LNCaP clone FGC (cell line): ENCODE measurements at regions not wholly inside any gene's neighbourhood (a gene's known extent, or its start where the extent isn't known, plus 50 kb on each side); places are given as distances from the start of the nearest gene placed in this dataset.

ENCODE experiments used
- DNase-seq: peaks from one replicate; pipeline ENCODE4 v3.0.0-alpha.2; 2011; ENCODE audit warnings: low read depth
- H3K4me3 ChIP-seq: 2 replicates; pipeline ENCODE4 v1.5.1; 2011; ENCODE audit warnings: mild to moderate bottlenecking, low read depth, low read length, control low read depth
- TF ChIP-seq, protein P1 (sequence below): IDR thresholded peaks from 2 replicates; pipeline ENCODE4 v1.5.1; 2012; ENCODE audit warnings: mild to moderate bottlenecking; ENCODE audit not compliant: control insufficient read depth, insufficient read depth; ENCODE audit errors: extremely low read depth

DNA sequence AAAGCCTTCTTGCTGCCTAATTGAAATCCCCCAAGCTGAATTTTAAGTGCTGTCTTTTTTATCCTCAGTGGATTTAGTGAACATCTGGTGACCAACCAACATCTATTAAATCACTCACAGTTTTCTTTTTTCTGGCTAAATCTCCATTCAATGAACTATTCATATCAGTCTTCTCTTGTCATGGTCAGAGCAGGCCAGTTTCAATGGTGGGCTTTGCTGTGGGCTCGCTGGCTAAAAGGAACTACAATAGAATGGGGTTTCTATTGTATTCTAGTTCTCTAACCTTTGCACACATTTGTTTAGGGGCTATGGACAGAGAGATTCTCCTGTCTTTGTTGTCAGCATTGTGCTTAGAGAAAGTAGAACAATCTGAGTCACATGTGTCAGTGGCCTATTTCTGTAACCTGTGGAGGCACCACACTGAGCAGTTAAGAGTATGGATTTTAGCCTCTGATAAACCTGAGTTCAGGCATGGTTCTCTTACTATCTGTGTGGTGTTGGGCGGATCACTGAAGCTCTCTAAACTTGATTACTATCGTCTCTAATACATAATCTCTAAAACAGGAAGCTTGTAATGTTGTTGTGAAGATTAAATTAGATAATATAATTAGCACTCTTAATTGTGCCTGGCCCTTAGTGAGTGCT, 94.2 kb upstream of the CADM1 start:
- H3K4me3 ChIP-seq, result no peak overlapping the region
- no peak for DNase-seq
- TF ChIP-seq, protein P1, sequence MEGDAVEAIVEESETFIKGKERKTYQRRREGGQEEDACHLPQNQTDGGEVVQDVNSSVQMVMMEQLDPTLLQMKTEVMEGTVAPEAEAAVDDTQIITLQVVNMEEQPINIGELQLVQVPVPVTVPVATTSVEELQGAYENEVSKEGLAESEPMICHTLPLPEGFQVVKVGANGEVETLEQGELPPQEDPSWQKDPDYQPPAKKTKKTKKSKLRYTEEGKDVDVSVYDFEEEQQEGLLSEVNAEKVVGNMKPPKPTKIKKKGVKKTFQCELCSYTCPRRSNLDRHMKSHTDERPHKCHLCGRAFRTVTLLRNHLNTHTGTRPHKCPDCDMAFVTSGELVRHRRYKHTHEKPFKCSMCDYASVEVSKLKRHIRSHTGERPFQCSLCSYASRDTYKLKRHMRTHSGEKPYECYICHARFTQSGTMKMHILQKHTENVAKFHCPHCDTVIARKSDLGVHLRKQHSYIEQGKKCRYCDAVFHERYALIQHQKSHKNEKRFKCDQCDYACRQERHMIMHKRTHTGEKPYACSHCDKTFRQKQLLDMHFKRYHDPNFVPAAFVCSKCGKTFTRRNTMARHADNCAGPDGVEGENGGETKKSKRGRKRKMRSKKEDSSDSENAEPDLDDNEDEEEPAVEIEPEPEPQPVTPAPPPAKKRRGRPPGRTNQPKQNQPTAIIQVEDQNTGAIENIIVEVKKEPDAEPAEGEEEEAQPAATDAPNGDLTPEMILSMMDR, result no peak

DNA sequence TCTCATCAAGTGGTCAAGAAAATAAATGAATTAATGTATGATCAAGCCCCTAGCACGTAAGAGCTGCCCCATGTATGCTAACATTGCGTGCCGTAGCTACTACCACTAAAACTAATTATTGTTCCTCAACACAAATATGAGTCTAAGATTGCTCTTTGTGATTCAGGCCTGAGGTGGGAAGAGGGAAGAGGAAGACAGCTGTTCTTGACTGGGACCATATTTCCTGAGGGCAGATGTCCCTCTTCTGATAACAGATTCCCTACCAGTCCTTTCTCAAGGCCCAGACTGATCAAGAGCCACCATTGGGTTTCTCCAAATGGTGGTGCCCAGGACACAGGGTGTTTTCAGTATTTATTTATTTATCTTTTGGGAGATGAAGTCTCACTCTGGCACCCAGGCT, 87.2 kb upstream of the CADM1 start:
- H3K4me3 ChIP-seq, result no peak overlapping the region
- no peak for DNase-seq
- TF ChIP-seq, protein P1, result no peak

GRCh38 chr11:115590254-115590653, 86.0 kb upstream of the CADM1 start:
- no peak for DNase-seq
- TF ChIP-seq, protein P1, result no peak
- H3K4me3 ChIP-seq, result no peak overlapping the region

DNA sequence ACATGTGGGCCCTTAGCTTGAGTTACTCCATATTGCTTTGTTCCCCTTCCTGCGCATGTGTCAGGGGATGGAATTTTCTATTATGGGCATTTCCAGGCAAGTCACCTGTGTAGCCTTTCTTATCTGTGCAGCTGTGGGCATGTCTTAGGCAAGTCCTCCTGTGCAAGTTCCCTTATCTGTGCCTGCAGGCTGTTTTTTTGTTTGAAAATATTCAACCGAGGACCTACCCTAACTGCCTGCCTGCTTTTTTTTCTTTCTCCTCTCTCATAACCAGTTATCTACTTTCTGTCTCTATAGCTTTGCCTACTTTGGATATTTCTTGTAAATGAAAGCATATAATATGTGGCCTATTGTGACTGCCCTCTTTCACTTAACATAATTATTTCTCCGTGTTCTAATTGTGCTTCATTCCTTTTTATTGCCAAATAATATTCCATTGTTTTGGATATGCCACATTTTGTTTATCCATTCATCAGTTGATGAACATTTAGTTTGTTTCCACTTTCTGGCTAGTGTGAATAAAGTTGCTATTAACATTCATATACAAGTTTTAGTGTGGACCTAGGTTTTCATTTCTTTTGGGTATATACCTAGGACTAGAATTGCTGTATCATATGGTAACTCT, 83.6 kb upstream of the CADM1 start:
- TF ChIP-seq, protein P1, result no peak
- DNase-seq, result no peak
- H3K4me3 ChIP-seq, result no peak overlapping the region

DNA sequence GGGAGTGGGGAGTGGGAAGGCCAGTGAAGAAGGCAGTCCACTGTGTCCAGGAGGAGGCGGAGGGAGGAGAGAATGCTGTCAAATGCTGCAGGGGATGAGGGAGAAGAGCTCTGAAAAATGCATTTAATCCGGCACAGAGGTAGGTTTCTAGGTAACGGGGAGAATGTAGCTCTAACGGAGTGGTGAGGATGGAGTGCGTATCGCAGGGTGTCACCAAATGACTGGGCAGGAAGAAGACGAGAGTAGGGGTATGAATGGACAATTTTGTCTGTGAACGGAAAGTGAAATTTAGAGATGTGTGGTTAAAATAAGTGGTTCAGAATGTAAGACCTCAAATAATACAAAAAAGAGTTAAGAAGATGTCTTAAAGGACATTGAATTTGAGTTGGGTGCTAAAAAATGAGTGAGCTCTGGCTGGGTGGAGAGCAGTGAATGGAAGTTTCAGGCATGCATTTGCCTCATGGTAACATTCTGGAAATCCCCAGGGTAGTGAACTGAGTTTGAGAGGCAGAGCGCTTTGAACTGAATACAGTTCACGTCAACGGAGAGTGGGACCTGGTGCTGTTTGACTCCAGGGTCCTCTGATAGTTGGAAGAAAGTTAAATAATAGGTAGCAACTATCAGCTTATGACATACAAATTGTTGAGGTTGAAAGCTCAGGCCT, 81.3 kb upstream of the CADM1 start:
- no peak overlapping the region for H3K4me3 ChIP-seq
- TF ChIP-seq, protein P1, result no peak
- DNase-seq, result no peak

DNA sequence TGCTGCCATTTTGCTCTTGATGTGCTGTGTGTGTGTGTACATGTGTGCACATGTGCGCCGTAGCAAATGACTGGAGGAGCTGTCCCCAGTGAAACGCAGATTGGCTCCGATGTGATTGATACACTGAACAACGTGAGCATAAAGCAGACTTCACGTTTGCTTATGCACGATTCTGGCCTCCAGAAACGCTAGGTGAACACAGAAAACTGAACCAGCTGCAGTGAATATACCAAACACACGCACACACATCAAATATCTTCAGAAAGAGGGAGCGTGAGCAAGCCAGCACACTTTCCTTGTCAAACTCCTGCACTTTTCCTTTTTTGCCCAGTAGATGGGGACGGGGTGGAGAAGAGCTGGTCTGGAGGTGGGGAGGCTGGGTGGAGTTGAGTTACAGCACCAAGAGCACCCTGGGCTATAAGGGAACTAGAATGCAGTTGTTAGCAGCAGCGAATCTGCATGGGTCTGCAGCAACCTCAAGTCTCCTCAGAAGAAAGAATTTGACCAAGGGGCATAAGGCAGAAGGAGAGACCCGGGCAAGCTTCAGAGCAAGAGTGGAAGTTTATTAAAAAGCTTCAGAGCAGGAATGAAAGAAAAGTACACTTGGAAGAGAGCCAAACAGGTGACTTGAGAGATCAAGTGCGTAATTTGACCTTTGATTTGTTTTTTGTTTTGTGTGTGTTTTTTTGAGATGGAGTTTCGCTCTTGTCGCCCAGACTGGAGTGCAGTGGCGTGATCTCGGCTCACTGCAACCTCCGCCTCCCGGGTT, 77.8 kb upstream of the CADM1 start:
- TF ChIP-seq, protein P1, result no peak
- no peak for DNase-seq
- H3K4me3 ChIP-seq, result no peak overlapping the region
